NCI-H2196 (cell line): ENCODE measurements at regions not wholly inside any gene's neighbourhood (a gene's known extent, or its start where the extent isn't known, plus 50 kb on each side); places are given as distances from the start of the nearest gene placed in this dataset.

Experiments used
- DNase-seq: peaks from one replicate; lab custom pipeline; 2025; ENCODE audit not compliant: unreplicated experiment; lab: John Stamatoyannopoulos, UW

DNA sequence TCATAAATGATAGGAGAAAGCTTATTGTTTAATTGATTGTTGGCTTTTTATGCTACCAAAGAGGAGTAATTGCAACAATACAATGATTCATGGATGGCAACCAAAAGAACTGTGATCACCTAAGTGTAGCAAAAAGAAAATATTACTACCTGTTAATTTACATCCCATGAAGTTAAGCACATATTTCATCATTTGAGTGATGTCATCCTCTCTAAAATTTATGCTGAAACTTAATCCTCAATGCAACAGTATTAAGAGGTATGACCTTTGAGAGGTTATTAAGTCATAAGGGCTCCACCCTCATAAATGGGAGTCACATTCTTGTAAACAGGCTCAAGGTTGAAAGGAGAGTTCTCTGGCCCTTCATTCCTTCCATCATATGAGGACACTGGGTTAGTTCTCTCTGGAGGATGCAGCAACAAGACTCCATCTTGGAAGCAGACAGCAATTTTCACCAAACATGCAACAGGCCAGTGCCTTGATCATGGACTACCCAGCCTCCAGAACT, 190.6 kb upstream of the GRIK2 start:
- no peak for DNase-seq

DNA sequence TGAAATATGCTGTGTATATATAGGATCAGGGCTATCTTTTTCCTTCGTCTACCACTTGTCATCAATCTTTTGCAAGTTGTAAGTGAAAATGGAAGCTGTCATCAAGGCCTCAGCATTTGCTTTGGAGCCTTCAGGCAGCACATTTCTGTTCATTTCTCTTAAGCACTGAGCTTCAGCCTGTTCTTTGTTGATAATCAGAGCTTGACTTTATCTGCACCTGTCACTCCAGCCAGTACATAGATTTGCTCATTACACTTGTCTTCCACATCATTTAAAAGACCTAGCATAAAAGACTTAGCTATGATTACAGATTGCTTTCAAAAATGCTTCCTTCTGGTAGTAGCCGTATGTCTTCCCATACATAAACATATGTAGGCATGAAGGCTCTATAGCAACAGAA, 189.8 kb upstream of the GRIK2 start:
- DNase-seq: no peak

DNA sequence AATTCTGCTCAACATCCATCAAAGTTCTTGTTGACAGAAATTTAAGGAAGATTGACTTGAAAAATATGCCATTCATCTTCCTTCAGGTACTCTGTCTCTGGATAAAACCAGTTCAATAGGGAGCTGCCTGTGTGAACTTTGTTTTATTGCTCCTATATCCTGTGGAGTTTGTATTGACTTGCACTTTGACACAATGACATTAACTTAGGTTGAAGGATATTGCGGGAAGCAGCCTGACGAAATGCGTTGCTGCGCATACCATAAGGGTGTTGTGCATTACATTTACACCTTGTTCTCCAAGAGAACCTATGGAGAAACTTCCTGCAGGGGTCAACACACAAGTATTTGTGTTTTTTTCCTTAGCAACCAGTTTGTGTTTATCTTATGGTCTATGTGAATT, 185.4 kb upstream of the GRIK2 start:
- DNase-seq: no peak

DNA sequence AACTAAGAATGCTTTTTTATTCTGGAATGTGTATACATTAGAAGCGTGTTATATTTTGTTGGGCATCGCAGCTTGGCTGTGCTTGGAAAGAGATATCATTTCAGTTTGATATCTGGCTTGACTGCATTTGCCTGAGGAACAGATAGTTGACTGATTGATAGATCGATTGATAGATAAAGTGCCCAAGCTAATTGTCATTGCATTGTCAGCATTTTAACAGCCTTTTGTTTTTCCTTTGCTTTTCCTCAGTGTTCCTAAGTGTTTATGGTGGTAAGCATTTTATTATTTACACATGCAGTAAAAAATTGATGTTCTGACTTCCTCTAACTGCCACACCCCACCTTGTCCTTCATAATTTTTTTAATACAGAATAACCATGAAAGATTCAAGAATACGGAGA, 180.9 kb upstream of the GRIK2 start:
- no peak for DNase-seq

DNA sequence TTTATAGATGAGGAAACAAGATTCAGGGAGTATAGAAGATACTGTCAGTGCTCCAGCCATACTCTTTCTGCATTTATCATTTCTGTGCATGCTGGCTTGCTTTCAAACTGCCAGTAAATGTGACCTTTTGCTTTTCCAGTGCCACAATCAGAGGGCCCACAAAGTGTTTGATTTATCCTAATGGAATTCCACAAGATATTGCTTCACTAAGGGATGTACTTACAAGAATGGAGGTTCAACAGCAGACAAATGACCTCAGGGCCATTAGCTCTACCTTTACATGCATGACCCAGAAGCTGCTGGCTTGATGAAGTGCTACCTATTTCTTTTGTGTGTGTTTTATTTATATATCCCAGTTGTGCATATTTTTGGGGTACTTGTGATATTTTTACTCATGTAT, 171.5 kb upstream of the GRIK2 start:
- no peak for DNase-seq

DNA sequence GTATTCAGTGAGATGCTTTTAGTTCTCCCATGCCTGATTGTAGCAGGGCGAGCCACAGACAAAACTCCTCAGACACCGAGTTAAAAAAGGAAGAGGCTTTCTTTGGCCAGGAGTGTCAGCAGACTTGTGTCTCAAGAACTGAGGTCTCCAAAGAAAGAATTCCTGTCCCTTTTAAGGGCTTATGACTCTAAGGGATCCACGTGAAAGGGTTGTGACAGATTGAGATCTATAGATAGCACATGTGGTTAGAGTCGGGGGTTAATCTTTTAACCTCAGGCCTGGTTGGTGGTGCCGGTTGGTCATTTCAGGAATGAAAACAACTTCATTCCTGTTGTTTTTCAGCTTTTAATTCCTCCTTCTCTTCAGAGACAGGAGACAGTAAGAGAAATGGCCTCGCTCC, 168.8 kb upstream of the GRIK2 start:
- no peak for DNase-seq

DNA sequence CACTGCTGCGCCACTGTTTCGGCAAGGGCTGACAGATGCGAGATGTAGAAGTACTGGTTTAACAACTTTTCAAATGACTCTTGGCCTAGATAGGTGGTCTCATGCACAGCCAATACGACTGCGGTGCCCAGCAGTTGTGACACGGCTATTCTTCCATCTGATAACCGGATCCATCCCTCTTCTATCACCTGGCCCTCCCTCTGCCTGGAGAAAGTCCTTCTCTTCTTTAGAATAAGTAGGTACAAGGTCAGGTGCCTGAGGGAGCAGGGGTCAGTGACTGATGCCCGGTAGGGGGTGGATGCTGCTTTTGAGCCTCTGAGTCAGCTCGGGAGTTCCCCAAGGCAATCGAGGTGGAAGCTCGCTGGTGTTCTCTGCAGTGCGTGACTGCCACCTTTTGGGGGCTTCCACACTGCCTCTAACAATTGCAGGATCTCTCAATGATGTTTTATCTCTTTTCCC, 166.8 kb upstream of the GRIK2 start:
- no peak for DNase-seq

DNA sequence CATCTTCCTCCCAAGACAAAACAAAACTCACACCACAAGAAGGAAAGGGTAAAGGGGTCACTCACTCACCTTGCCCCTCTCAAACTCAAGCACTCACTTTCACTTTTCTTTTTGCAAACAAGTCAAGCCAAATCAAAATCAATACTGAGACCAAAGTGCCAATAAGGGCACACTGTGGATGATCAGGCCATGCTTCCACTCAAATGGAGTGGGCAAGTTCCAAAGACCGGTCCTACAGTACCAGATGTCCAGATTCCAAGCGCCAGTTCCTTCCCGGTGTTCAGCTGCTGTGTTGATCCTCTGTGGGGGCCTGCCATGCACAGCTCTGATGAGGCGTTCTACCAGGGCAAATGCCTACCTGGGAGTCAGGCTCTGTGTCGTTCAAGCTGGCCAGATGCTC, 162.6 kb upstream of the GRIK2 start:
- no peak for DNase-seq

DNA sequence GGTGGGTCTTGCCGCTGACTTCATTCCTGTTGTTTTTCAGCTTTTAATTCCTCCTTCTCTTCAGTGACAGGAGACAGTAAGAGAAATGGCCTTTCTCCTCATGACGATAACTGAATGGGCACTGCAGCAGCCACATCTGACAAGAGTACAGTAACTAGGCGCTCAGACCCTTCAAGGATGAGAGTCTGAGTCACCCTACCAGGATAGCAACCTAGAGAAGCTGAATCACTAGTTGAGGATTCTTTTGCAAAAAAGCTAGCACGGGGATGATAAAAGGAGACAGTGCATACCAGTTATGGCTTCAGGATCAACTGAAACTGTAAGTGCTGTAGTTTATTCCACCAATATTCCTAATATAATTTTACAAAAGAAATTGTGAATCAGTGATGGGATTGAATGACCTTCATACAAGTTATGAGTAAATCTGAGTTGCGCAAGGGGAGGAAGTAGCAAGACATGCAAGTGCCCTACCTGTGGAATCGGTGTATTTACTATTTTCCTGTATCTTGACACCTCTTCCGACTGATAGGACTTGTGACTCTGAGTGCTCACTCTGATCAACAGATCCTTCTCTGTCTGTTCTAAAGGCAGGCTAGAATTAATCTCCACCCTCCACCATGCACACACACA, 161.8 kb upstream of the GRIK2 start:
- DNase-seq: no peak

DNA sequence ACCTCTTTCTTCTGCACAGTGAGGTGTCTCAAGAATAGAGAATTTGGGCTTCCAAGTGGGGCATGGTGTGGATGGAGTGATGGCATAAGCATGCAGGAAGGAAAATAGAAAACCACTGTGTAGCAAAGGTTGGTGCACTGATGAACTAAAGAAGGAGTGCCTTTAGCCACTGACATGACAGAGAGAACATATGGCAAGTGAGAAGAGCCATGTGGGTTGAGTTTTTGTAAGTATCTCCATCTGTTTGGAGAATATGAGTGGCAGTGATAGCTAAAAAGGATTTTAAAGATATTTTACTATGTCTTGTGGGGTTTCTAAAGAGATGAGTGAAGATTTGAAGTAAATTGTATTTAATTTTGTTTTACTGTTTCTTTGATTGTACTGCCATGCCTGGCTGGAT, 160.5 kb upstream of the GRIK2 start:
- DNase-seq: no peak

DNA sequence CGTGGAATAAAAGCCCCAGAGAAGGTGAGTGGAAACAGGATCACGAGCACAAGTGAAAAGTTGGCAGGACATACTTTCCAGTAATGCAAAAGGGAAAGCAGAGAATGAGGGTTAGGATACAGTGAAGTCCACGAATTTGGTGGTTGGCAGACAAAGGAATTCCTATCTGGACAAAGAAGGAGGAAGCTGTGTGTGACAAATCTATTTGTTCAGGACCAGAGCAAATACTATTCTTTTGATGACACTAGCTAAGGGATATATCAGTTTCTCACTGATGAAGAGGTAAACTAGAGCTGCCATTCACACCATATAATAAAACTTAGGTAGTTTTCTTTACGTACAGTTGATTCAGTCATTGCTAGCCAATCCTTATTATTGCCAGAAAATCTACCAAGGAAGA, 156.8 kb upstream of the GRIK2 start:
- no peak for DNase-seq

DNA sequence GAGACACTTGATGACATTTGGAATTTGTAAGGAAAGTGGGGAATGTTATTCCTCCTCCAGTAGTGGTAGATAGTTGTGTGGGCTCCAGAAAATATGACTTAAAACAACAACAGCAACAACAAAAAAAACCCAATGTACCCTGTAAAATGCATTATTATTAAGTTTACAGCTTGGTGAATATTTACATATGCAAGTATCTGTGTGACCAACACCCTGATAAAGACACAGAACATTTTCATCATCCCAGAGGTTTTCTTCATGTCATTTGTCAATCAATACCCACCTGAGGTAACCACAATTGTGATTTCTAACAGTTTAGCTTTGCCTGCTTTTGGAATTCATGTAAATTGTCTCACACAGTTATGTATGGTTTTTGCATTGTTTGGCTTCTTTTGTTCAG, 152.1 kb upstream of the GRIK2 start:
- DNase-seq: no peak

DNA sequence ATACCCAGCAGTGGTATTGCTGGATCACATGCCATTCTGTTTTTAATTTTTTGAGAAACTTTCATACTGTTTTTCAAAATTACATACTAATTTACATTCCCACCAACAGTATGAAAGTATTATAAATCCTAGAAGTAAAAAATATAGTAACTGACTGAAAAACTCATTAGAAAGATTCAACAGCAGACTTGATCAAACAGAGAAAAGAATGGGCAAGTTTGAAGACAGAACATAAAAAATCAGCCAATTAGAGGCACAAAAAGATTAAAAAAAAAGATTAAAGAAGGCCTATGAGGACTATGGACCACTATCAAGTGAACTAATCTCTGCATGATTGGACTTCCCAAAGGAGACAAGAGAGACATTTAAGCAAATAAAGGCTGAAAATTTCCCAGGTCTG, 144.0 kb upstream of the GRIK2 start:
- DNase-seq: no peak

DNA sequence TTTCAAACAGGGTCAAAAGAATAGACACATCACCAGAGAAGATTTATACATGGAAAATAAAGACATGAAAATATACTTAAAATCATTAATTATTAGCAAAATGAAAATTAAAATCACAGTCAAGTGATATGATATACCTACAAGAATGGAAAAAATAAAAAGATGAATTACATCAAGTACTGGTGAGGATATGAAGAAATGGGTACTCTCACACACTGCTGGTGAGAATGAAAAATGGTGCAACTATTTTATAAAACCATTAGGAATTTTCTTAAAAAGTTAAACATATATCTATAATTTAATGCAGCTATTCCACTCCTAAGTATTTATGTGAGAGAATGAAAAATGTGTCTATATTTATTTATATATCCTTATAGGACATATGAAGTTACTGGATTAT, 136.3 kb upstream of the GRIK2 start:
- DNase-seq: no peak

DNA sequence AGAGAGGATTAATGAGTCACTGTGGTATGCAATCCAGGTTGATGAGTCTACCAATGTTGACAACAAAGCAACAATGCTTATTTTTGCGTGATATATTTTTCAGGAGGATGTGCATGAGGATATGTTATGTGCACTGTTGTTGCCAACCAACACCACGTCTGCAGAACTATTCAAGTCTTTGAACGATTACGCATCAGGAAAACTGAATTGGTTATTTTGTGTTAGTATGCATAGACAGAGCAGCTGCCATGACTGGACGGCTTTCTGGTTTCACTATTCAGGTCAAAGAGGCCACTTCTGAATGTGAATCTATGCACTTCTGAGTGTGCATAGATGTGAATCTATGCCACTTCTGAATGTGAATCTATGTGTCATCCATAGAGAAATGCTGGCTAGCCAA, 134.0 kb upstream of the GRIK2 start:
- no peak for DNase-seq

DNA sequence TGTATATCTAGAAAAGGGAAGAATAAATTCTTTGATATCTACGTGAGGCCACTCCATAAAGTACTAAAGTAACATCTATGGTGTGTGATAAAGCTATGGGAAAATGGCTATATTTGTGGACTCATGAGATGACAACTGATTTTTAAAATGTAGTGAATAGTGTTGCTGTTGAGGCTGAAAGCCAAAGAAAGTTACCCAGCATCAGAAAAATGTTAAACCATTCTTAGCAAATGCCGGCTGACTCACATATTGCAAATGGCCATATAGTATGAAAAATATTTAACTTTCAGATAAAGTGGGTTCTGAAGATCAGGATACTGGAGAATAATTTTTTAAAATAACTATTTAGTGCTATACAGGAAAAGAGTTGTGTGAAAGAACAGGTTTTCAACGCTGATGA, 129.9 kb upstream of the GRIK2 start:
- no peak for DNase-seq

DNA sequence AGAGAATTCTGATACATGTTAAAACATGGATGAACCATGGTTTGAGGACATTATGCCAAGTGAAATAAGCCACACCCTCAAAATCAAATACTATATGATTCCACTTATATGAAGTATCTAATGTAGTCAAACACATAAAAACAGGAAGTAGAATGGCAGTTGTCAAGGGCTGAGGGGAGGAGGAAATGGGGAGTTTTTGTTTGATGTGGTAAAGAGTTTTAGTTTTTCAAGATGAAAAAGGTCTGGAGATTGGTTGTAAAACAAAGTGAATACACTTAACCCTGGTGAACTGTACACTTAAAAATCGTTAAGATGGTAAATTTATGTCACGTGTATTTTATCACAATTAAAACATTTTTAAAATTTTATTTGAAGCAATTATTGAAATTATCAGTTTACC, 127.4 kb upstream of the GRIK2 start:
- no peak for DNase-seq

DNA sequence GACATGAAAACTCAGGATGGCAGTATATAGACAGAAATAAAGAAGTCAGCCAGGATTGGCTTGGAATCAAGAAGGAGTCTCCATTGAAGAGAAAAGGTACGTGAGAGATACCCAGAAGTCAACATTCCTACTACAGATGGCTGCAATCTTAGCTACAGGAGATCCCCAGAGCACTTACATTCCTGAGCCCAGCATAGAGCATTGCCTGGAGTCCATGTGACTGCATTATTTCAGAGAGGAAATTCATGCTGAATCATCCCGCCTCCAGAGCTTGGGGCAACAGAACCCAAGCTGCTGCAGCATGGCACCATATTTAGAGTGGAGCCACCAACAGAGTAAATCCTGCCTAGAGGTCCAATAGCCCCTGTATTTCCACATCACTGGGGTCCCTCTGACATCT, 125.0 kb upstream of the GRIK2 start:
- no peak for DNase-seq

DNA sequence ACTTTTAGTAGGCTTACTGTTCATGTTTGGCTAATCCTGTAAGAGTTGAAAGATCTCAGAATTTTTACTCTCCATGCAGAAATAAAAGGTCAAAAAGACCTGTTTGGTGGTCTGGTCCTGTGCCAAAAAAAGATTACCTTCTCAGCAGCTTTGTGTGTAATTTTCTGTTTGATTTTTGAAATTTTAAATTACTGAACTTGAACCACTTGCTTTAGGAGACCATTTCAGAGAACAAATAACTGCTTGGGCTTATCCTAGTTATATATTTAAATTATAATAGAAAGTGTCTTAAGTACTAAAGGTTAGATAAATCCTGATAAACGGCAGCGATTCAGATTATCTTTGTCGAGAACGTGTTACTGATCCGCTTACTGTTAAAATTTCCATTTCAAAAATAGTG, 118.3 kb upstream of the GRIK2 start:
- no peak for DNase-seq

DNA sequence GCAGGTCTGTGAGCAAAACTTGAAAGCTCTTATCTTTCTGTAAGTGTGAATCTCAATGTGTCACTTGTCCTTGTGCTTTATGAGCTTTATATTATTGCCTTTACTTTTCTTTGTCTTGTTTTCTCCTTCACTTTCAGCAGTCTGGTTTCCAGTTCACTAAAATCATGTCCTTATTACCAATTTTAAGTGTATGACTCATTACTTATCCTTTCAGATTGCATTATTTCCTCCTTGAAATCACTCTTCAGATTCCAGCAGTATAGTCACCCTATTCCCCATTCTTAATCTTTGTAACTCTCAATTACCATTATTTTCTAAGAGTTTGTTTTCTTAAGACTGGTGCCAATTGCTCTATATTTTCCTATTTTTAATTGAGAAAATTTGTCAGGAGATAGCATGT, 117.4 kb upstream of the GRIK2 start:
- no peak for DNase-seq

DNA sequence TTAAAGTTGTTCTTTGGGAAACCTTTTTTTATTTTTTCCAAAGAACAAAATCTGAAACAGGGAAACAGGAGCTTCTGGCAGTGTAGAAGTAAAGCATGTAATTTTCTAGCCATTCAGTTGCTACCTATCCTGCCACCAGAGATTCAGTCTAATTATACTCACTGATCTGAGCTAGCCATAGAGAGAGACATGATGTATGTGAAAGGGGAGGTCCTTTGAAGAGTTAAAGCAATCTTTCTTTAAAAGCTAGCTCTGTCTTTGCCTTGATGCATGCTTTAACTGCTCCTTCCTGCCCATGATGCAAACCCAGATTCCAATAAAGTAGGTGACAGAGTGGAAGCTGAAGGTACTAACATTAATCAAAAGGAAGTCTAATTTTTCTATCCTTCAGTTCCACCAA, 114.1 kb upstream of the GRIK2 start:
- no peak for DNase-seq

DNA sequence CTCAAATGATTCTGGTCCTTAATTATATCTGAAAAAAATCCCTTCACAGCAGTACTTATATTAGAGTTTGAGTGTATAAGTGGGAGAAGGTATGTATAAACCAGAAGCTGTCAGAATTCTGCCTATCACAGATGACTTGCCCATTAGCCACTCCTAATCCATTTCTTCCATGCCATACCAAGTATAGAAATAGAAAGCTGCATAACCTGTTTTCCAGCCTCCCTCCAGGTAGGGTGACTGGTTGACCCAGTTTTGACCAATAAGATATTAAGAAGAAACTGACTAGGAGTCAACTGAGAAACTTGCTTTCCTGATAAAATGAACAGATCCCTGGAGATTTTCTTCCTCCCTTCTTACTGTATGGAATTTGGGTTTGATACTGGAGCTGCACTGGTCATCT, 112.2 kb upstream of the GRIK2 start:
- no peak for DNase-seq

DNA sequence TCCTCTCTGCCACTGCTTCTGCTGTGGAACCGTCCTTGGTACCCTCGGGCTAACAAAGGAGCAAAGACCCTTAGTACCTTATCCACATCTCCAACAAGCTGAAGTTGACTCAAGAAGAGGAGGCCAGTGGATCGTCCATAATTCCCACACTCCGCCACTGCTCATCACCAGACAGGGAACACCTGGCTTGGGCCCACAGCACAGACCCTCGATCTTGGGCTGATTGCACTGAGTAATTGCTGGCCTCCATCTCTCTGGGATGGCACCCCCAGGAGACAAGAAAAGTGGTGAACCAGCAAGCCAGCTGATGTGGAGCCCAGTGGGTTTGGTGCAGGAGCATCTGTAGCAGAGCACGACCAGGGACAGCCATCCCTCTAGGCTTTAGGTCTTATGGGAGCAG, 109.4 kb upstream of the GRIK2 start:
- no peak for DNase-seq

DNA sequence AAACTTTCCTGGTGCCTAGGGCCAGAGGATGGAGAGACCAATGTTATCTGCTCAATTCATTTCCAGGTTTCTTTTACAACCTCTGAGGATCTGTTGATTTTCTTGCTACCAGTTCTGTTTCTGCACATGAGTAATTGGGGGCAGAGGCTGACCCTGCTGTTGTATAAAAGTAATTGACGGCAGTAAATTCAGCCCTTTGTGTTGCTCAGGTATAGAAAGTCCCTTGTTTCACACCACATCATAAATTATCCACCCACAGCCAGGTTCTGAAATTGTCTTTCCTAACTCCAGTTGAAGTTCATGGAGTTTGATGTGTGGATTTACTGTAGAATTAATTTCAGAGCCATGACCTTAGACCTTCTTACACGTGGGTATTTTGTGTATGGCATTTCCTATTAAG, 107.4 kb upstream of the GRIK2 start:
- no peak for DNase-seq
